Ovary (tissue), 7 donors: ENCODE measurements at regions not wholly inside any gene's neighbourhood (a gene's known extent, or its start where the extent isn't known, plus 50 kb on each side); places are given as distances from the start of the nearest gene placed in this dataset.

Experiments used
- DNase-seq, 5 donors: peaks; one replicate each; pipeline ENCODE4 v3.0.0-alpha.2; 2019 to 2020
- H3K27ac ChIP-seq, 2 donors: fragments of 200-600 bp; one replicate each; pipeline versions ENCODE4 v1.5.1 to v1.8.0; 2019 to 2022
- H3K27me3 ChIP-seq: fragments of 200-600 bp; one replicate; pipeline ENCODE4 v1.8.0; 2022
- H3K36me3 ChIP-seq: fragments of 200-600 bp; sonication (generic); one replicate; pipeline ENCODE4 v1.5.1; 2019
- H3K4me1 ChIP-seq: one replicate; pipeline ENCODE4 v1.8.1; 2013; ENCODE audit warnings: mild to moderate bottlenecking, moderate library complexity; ENCODE audit not compliant: insufficient read depth
- H3K4me3 ChIP-seq: fragments of 200-600 bp; sonication (generic); one replicate; pipeline ENCODE4 v1.5.1; 2017
- H3K9me3 ChIP-seq, 2 donors: fragments of 200-600 bp in 1 of 2; sonication (generic) in 1 of 2; one replicate each; pipeline versions ENCODE4 v1.5.1 to v1.8.1; 2013 to 2019; ENCODE audit warnings: mild to moderate bottlenecking in 1 of 2, moderate library complexity in 1 of 2
- CTCF ChIP-seq, 3 donors: fragments of 450-650 bp in 2 of 3; fragments of 200-600 bp in 1 of 3; IDR thresholded peaks; one replicate each; pipeline versions ENCODE4 v1.5.1 to v1.8.0; 2016 to 2022; ENCODE audit warnings: antibody characterized with exemption in 3 of 3, mild to moderate bottlenecking in 1 of 3
- EP300 ChIP-seq: sonication (generic); formaldehyde crosslinking; IDR thresholded peaks from one replicate; pipeline ENCODE4 v1.6.1; 2017; ENCODE audit warnings: antibody characterized with exemption
- POLR2A ChIP-seq: fragments of 450-650 bp; IDR thresholded peaks from one replicate; pipeline ENCODE4 v1.6.1; 2017; ENCODE audit warnings: antibody characterized with exemption, mild to moderate bottlenecking, moderate library complexity
- WGBS, 3 donors: extraction: QIAGEN DNeasy Blood & Tissue Kit in 1 of 3; methylation state at CpG; one replicate each; pipeline versions ENCODE4 v1.1.5 to v1.1.7; 2013 to 2017; 5-methylcytosine and 5-hydroxymethylcytosine counted together
- intact Hi-C, 4 donors: fragments of 100-400 bp; cut with DNase I; formaldehyde crosslinking; loops; one replicate each; pipeline versions ENCODE4 v1.11.0 to v1.15.1; 2022 to 2023
- donor health status: DM: no; HTN: no; CAD: no; lungs with moderate emphysema.
- donor health status: DM: no; HTN: no; CAD: no.
- donor health status: Bipolar disorder and iron deficiency.
- donor health status: DM: no; HTN: no; CAD: no.
- donor health status: DM: yes; HTN: yes; CAD: no.

GRCh38 chr2:198753101-198753500 is 704.6 kb downstream of the SATB2 start:
- Histone ChIP-seq H3K4me3 (no peak overlapping the region), H3K36me3 (no peaks in the 10 kb centered on the region), H3K27ac (no peak overlapping the region), H3K9me3 (no peaks in the 10 kb centered on the region), H3K4me1 (no peaks in the 10 kb centered on the region), H3K27me3 (no peaks in the 10 kb centered on the region)
- TF ChIP-seq EP300 (no peak), CTCF (IDR thresholded peaks at IDR 0.05) (no peak), POLR2A (no peak)
- WGBS, 3 donors: 68 to 76% (median 74%) methylated on average over 3 of the region's 3 CpGs
- DNase-seq: no peak
- intact Hi-C loops: no loop called here

GRCh38 chr2:198749364-198749763 is 708.4 kb downstream of the SATB2 start:
- no peaks in the 10 kb centered on the region for H3K4me1 ChIP-seq
- no peak for DNase-seq
- intact Hi-C loops: no loop called here
- WGBS, 3 donors: 76 to 83% (median 83%) methylated on average over 2 of the region's 2 CpGs
- H3K36me3 ChIP-seq: no peaks in the 10 kb centered on the region
- TF ChIP-seq EP300: no peak
- no peak for TF ChIP-seq CTCF (IDR thresholded peaks at IDR 0.05)
- no peak for TF ChIP-seq POLR2A
- no peak overlapping the region for H3K27ac ChIP-seq
- H3K27me3 ChIP-seq: no peaks in the 10 kb centered on the region
- no peak overlapping the region for H3K4me3 ChIP-seq
- no peaks in the 10 kb centered on the region for H3K9me3 ChIP-seq

GRCh38 chr2:198731842-198732399 is 725.8 kb downstream of the SATB2 start:
- TF ChIP-seq POLR2A (no peak), EP300 (no peak), CTCF (IDR thresholded peaks at IDR 0.05) (no peak)
- Histone ChIP-seq H3K4me3 (no peak overlapping the region), H3K27me3 (no peaks in the 10 kb centered on the region), H3K4me1 (no peaks in the 10 kb centered on the region), H3K36me3 (no peaks in the 10 kb centered on the region), H3K9me3 (no peaks in the 10 kb centered on the region), H3K27ac (no peak overlapping the region)
- 29 to 53% (median 34%) methylated on average over 3 of the region's 3 CpGs for WGBS, 3 donors
- intact Hi-C loops: no loop called here
- no peak for DNase-seq

GRCh38 chr2:198720266-198720665 is 737.5 kb downstream of the SATB2 start:
- no peak overlapping the region for H3K27ac ChIP-seq
- DNase-seq: no peak
- H3K4me3 ChIP-seq: no peak overlapping the region
- 71 to 77% (median 75%) methylated on average over 3 of the region's 3 CpGs for WGBS, 3 donors
- no peaks in the 10 kb centered on the region for H3K27me3 ChIP-seq
- no peaks in the 10 kb centered on the region for H3K36me3 ChIP-seq
- TF ChIP-seq POLR2A: no peak
- TF ChIP-seq CTCF (IDR thresholded peaks at IDR 0.05): no peak
- TF ChIP-seq EP300: no peak
- H3K4me1 ChIP-seq: no peaks in the 10 kb centered on the region
- no peaks in the 10 kb centered on the region for H3K9me3 ChIP-seq
- intact Hi-C loops: no loop called here
